ENCODE measurements at regions not wholly inside any gene's neighbourhood (a gene's known extent, or its start where the extent isn't known, plus 50 kb on each side); places are given as distances from the start of the nearest gene placed in this dataset.

DNA sequence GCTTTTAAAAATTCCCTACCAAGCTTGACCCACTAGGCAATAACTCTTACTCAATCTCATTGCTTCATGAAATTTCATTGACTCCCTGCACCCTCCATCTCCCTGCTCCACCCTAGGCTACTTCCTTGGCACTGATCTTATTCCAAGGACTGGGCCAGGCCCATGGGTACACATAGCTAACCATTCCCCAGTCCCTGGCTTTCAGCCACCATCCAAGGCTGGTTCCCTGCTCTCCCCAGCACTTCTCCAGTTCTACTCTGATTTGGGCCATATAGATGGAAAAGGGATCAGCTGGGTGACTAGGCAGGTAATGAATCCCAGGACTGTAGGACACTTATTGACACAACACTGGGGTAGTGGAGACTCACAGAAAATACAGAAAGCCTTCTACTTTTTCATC lies 88.1 kb upstream of the NEO1 start:
- Histone ChIP-seq H3K9me3 (no peaks in the 10 kb centered on the region), H3K36me3 (no peaks in the 10 kb centered on the region), H3K27ac (no peak overlapping the region), H3K27me3 (no peaks in the 10 kb centered on the region), H3K4me1 (no peaks in the 10 kb centered on the region), H3K4me3 (no peak overlapping the region)
- no peak for TF ChIP-seq POLR2A (IDR thresholded peaks at IDR 0.05)
- no peak for TF ChIP-seq CTCF (IDR thresholded peaks at IDR 0.05)
- no peak for TF ChIP-seq POLR2AphosphoS5 (IDR thresholded peaks at IDR 0.05; ENCODE audit: insufficient read depth in 1 of 2, low read depth in 1 of 2)
- intact Hi-C loops (cut with DNase I) = no loop called here
- no peak for DNase-seq (ENCODE audit: extremely low spot score in 2 of 2)

DNA sequence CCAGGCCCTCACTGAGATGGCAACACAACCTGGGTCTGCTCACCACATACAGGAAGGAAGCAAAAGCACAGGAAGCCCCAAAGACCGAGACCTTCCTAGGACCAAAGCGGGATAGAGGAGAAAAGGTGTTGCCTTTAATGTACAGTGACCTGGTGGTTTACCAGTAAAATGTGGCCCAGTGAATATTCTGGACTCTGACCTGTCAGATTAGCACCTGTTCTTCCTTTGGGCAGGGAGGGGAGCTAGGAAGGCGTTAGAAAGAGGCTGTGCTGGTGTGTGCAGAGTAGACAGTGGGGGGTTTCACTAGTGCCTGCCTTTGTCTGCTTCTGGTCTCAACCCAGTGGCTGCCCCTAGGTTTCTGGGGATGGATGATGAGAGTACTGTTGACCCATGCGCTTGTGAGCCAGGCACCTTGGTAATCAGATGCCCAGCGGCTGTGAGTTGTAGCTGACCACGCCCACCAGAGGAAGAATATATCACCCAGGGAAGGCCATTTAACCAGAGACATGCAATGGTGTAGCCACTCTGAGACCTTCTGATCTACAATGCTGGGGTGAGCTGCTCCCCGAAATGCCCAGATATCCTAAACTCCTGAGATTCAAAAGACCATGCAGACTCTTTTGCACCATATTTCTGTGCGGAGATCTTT lies 90.1 kb upstream of the NEO1 start:
- H3K27me3 ChIP-seq = no peaks in the 10 kb centered on the region
- DNase-seq (ENCODE audit: extremely low spot score in 2 of 2) = no peak
- no peaks in the 10 kb centered on the region for H3K9me3 ChIP-seq
- H3K4me3 ChIP-seq = no peak overlapping the region
- TF ChIP-seq POLR2A (IDR thresholded peaks at IDR 0.05) (no peak), CTCF (IDR thresholded peaks at IDR 0.05) (no peak), POLR2AphosphoS5 (IDR thresholded peaks at IDR 0.05; ENCODE audit: insufficient read depth in 1 of 2, low read depth in 1 of 2) (no peak)
- H3K4me1 ChIP-seq = no peaks in the 10 kb centered on the region
- intact Hi-C loops (cut with DNase I) = no loop called here
- no peak overlapping the region for H3K27ac ChIP-seq
- H3K36me3 ChIP-seq = no peaks in the 10 kb centered on the region

GRCh38 chr15:72961346-72961745 lies 90.9 kb upstream of the NEO1 start:
- Histone ChIP-seq H3K4me1 (no peaks in the 10 kb centered on the region), H3K36me3 (no peaks in the 10 kb centered on the region), H3K4me3 (no peak overlapping the region), H3K27ac (no peak overlapping the region), H3K9me3 (no peaks in the 10 kb centered on the region), H3K27me3 (no peaks in the 10 kb centered on the region)
- TF ChIP-seq CTCF (IDR thresholded peaks at IDR 0.05) = no peak
- TF ChIP-seq POLR2A (IDR thresholded peaks at IDR 0.05) = no peak
- no peak for TF ChIP-seq POLR2AphosphoS5 (IDR thresholded peaks at IDR 0.05; ENCODE audit: insufficient read depth in 1 of 2, low read depth in 1 of 2)
- no peak for DNase-seq (ENCODE audit: extremely low spot score in 2 of 2)
- intact Hi-C loops (cut with DNase I) = no loop called here

GRCh38 chr15:72958634-72959033 lies 93.6 kb upstream of the NEO1 start:
- intact Hi-C loops (cut with DNase I) = no loop called here
- Histone ChIP-seq H3K36me3 (no peaks in the 10 kb centered on the region), H3K9me3 (no peaks in the 10 kb centered on the region), H3K4me1 (no peaks in the 10 kb centered on the region), H3K4me3 (no peak overlapping the region), H3K27me3 (no peaks in the 10 kb centered on the region), H3K27ac (no peak overlapping the region)
- no peak for DNase-seq (ENCODE audit: extremely low spot score in 2 of 2)
- no peak for TF ChIP-seq POLR2AphosphoS5 (IDR thresholded peaks at IDR 0.05; ENCODE audit: insufficient read depth in 1 of 2, low read depth in 1 of 2)
- no peak for TF ChIP-seq CTCF (IDR thresholded peaks at IDR 0.05)
- TF ChIP-seq POLR2A (IDR thresholded peaks at IDR 0.05) = no peak

DNA sequence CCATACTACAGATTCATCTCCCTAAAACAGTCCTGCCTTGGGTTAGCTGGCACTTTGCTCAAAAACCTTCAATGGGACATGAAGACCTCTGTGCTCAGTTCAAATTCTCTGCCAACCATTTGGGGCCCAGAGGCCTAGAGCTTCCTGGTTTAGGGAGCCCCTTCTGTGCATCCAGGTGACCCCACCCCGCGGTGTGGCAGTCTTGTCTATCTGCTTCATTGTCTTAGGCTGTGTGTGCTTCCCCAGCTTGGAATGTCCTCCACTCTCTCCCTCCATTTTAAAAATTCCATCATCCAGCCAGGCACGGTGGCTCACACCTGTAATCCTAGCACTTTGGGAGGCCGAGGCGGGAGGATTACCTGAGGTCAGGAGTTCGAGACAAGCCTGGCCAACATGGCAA lies 99.0 kb upstream of the NEO1 start:
- DNase-seq (ENCODE audit: extremely low spot score in 2 of 2) = no peak
- H3K4me3 ChIP-seq = no peak overlapping the region
- H3K36me3 ChIP-seq = no peaks in the 10 kb centered on the region
- no peak overlapping the region for H3K27ac ChIP-seq
- intact Hi-C loops (cut with DNase I) = no loop called here
- H3K4me1 ChIP-seq = no peaks in the 10 kb centered on the region
- no peaks in the 10 kb centered on the region for H3K9me3 ChIP-seq
- H3K27me3 ChIP-seq = no peaks in the 10 kb centered on the region
- TF ChIP-seq POLR2A (IDR thresholded peaks at IDR 0.05) (no peak), CTCF (IDR thresholded peaks at IDR 0.05) (no peak), POLR2AphosphoS5 (IDR thresholded peaks at IDR 0.05; ENCODE audit: insufficient read depth in 1 of 2, low read depth in 1 of 2) (no peak)
